Suppressor macrophage treated with lipopolysaccharide for 1 hour (primary cell): ENCODE measurements at regions not wholly inside any gene's neighbourhood (a gene's known extent, or its start where the extent isn't known, plus 50 kb on each side); places are given as distances from the start of the nearest gene placed in this dataset.

ENCODE experiments used
- DNase-seq, 3 donors: peaks; one replicate each; pipeline ENCODE4 v3.0.0-alpha.2; 2020 to 2022

DNA sequence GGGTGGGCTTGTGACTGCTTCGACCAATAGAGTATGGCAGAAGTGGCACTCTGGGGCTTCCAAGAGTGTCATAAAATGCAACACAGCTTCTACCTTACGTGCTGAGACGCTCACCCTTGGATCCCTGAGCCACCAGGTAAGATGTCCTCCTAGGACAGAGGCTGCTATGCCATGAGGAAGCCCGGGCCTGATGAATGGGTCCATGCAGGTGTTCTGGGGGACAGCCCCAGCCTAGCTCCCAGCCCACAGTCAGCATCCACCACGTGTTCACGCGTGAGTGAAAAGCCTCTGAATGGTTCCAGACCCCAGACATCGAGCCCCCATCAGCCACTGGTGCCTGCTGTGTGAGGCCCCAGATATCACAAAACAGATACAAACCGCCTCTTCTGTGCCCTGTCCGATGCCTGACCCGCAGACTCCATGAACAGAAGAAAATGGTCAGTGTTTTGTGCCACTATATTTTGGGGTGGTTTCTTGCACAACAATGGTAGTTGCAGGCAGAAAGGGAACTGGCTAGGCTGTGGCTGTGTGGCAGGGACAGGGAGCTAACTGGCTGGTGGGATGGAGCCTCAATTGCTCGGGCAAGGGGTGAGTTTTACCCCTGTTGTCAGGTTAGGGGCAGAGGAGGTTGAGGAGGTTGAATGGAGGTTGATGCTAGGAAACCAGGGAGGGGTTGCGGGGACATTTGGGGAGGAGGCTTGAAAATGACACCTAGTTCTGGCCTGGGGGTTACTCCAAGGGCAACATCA lies 92.2 kb downstream of the LINGO1 start:
- no peak for DNase-seq

- DNase-seq, result no peak
Observed at GRCh38 chr15:77538793-77539497, 93.8 kb downstream of the LINGO1 start.

DNA sequence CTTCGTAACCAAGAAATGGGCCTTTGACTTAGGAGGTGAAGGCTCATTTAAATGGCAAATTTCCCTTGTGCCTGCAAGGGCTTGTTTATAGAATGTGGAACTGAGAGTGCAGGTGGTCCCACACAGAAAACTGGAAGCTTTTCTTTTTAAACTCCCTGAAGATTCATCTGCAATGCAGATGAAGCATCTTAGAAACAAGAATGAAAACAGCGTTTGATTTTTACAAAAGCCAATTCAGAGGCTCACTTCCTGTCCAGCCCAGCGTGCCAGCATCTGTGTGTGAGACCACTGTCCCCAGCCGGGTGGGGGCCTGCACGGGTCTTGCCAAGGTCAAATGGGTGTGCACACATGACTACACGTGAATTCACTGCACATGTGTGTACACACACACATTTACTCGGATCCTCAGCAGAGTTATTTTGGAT lies 94.7 kb downstream of the LINGO1 start:
- DNase-seq, result no peak

- no peak for DNase-seq
Observed at GRCh38 chr15:77537006-77537405, 95.7 kb downstream of the LINGO1 start.

DNA sequence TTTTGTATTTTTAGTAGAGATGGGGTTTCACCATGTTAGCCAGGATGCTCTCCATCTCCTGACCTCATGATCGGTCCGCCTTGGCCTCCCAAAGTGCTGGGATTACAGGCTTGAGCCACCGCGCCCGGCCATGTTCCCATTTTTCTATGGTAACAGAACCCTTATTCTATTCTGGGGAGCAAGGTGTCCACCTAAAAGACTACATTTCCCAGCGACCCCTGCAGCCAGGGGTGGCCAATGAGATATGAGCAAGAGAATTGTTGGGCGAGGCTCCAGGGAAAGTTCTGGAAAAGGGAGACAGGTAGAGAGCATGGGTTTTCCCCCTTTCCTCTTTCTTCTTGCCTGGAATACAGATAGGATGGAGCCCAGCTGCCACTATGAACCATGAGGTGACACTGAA lies 96.9 kb downstream of the LINGO1 start:
- DNase-seq, result no peak
